GM18517 (cell line): ENCODE measurements at regions not wholly inside any gene's neighbourhood (a gene's known extent, or its start where the extent isn't known, plus 50 kb on each side); places are given as distances from the start of the nearest gene placed in this dataset.
A peak's percentile ranks its signal among the peaks of the same experiment; 100 is the strongest.
"Not testable (repeated sequence)": the region's sequence is repeated elsewhere in the genome, so short reads cannot be mapped to it uniquely, and the experiment has no call there.

Experiments
- ATAC-seq: cut with Tn5 transposase; IDR thresholded peaks from one replicate; pipeline ENCODE4 v1.9.1; 2021; ENCODE audit warnings: mild to moderate bottlenecking, moderate library complexity; ENCODE audit not compliant: unreplicated experiment

DNA sequence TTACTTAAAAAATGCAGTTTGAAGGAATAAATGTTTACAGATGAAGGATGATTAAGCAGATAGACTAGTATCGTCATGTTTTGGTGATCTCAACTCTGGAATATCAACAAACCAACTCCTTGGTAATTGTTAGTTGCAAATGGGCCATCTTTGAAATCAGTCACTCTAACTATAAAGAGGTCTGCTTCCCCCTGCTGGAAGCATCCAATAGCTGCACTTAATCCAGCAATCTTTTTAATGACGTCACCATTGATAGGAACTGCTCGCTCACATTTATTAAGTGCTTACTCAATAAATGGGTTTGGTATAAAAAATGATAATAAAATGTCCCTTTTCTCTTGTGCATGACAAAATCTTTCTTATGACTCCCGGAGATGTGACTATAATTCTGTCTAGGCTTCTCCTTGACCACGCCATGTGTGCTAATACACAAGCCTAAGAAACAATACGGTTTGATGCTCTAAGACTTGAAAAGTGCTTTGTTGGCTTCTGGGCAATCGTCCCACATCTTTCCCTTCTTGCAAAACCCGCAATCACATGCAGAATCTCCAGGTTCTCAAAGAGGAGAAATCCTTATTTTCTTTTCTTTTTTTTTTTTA is 227.6 kb upstream of the POU1F1 start:
- peak; percentile 87 for ATAC-seq

DNA sequence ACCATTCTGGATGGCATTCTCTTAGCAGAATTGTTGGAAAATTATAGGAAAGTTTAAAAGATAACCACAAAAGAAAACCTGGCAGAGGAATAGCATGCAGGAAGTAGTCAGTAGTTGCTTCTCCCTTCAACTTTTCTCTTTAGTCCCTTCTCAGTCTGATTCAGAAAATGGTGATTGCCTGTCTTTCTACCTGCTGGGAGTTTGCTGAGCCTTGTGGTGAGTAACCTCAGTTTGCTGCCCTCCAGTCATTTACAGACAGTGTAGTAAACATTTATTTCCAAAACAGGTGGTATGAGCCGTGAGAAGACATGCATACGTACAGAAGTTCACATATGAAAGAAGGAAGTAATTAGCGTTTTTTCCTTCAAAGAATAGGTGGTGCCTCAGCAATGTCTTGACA is 224.7 kb upstream of the POU1F1 start:
- ATAC-seq, result no peak

DNA sequence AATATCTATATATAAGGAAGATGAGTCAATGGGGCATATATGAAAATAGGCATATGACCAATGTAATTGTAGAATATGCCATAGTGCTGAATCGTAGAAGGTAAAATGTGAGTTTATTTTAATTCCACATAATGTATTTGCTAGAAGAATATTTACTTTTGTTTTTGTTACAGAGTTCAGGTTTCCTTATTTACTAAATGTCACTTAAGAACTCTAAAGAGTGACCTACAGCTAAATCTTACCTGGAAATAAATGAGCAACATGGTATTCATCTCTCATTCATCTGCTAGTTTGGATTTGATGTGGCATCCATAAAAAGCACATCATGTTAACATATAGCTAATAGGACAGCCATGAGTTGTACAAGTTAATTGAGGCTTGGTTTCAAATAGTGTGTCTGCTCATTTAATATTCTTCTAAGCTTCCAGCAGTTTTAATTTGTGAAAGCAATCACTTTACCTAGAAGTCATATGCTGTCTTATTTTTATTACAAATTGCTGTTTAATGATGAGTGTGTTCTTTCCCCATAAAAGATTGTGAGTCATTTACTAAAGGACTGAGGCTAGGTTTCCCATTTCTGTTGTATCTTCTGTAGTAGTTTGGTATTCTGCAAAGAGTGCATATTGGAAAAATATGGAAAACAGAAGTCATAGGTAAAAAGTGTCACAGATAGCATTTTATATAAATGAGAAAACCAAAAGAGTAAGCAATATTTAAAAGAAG is 222.1 kb upstream of the POU1F1 start:
- ATAC-seq, result no peak

GRCh38 chr3:87495938-87496337 is 219.6 kb upstream of the POU1F1 start:
- no peak for ATAC-seq

DNA sequence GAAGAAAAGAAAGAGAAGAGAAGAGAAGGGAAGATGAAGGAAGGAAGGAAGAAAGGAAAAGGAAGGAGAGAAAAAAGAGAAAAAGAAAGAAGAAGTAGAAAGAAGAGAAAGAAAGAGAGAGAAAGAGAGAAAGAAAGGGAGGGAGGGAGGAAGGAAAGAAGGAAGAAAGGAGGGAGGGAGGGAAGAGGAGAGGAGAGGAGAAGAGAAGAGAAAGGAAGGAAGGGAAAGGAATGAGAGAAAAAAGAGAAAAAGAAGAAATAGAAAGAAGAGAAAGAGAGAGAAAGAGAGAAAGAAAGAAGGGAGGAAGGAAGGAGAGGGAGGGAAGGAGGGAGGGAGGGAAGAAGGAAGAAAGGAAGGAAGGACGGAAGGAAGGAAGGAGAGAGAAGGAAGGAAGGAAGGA is 217.9 kb upstream of the POU1F1 start:
- ATAC-seq, result no peak

DNA sequence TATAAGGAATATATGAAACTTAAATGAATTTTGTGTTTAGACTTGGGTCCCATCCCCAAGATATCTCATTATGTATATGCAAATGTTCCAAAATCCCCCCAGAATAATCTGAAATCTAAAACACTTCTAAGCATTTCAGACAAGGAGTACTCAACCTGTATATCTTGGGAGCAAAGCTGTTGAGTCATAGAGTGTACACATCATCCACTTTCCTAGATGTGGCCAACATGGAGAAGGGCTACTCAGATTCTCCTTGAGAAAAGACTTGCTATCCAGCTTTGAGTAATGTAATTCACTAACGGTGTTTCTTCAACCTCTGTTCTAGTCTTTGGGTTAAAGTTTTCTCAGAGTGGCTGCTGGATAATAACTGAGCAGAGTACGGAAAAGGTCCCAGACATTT is 215.5 kb upstream of the POU1F1 start:
- ATAC-seq, result no peak

- no peak for ATAC-seq
Measured at GRCh38 chr3:87489892-87490291, 213.5 kb upstream of the POU1F1 start.

- ATAC-seq, result no peak
Measured at GRCh38 chr3:87488765-87489164, 212.4 kb upstream of the POU1F1 start.

GRCh38 chr3:87486635-87487034 is 210.3 kb upstream of the POU1F1 start:
- not testable (repeated sequence) for ATAC-seq

GRCh38 chr3:87486115-87486514 is 209.7 kb upstream of the POU1F1 start:
- ATAC-seq, result no peak

GRCh38 chr3:87478716-87479115 is 202.3 kb upstream of the POU1F1 start:
- no peak for ATAC-seq

DNA sequence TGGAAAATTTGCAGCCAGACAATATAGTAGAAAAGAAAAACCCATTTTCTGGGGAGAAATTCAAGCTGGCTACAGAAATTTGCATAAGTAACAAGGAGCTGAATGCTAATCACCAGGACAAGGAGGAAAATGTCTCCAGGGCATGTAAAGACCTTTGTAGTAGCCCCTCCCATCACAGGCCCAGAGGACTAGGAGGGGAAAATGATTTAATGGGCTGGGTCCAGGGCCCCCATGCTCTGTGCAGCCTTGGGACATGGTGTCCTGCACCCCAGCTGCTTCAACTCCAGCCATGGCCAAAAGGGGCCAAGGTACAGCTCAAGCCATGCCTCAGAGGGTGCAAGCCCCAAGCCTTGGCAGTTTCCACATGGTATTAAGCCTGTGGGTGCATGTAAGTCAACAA is 197.6 kb upstream of the POU1F1 start:
- no peak for ATAC-seq

- ATAC-seq, result no peak
Measured at GRCh38 chr3:87468938-87469337, 192.6 kb upstream of the POU1F1 start.

DNA sequence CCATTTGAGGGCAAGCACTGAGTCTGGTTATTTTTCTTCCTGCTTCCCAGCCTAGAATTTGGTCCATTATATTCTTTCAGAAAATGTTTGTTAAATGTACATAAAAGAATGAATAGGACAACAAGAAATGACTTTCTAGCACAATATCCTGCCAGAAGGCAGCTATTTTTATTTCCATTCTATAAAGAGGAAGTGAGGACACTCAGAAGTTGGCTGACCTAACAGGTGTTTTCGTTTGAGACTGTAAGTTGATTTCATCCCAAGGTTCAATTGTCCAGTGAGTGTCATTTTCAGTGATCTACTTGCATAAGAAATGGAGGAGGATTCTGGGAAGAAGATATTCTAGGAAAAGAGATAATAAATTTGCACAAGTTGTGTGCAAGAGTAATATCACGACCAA is 191.9 kb upstream of the POU1F1 start:
- ATAC-seq, result no peak

DNA sequence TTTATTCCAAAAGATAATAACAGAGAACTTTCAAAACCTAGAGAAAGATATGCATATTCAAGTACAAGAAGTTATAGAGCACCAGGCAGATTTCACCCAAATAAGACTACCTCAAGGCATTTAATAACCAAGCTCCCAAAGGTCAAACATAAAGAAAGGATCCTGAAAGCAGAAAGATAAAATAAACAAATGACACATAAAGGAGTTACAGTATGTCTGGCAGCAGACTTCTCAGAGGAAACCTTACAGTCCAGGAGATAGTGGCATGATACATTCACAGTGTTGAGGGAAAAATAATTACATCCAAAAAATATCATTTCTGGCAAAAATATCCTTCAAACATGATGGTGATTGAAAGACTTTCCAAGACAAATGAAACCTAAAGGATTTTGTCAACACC is 185.8 kb upstream of the POU1F1 start:
- ATAC-seq, result no peak

- no peak for ATAC-seq
Measured at GRCh38 chr3:87461443-87461842, 185.1 kb upstream of the POU1F1 start.

- no peak for ATAC-seq
Measured at GRCh38 chr3:87461036-87461435, 184.7 kb upstream of the POU1F1 start.

GRCh38 chr3:87448558-87448957 is 172.2 kb upstream of the POU1F1 start:
- ATAC-seq, result no peak

DNA sequence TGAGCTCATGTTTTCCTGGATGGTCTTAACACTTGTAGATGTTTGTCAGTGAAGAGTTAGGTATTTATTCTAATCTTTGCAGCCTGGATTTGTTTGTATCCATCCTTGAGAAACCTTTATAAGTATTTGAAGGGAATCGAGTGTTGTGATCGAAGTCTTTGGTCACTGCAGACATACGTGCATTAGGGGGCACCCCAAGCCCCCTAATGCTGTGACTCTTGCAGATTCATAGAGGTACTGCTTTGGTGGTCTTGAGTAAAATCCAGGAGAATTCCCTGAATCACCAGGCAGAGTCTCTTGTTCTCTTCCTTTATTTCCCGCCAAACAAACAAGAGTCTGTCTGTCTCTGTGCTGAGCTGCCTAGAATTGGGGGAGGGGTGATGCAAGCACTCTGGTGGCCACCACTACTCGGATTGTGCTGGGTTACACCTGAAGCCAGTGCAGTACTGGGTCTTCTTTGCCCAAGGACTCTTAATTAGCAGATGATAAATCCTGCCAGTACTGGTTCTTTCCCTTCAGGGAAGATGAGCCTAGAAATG is 170.5 kb upstream of the POU1F1 start:
- no peak for ATAC-seq

DNA sequence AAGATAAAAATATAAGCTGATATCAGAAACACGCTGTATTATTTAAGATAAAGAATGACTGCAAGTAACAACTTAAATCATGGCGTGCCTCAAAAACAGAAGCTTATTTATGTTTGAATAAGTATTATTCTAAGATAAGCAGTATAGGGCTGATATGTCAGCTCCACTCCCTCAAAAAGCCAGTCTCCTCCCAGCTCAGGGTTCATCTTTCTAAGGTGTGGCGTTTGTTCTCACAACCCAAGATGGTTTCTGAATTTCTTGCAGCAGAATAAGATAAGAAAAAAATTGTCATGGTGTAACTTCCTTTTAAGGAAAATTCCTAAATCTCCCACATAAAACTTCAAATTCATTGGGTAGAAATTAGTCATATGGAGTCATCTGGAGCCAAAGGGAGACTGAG is 166.1 kb upstream of the POU1F1 start:
- no peak for ATAC-seq

GRCh38 chr3:87437765-87438164 is 161.4 kb upstream of the POU1F1 start:
- no peak for ATAC-seq

DNA sequence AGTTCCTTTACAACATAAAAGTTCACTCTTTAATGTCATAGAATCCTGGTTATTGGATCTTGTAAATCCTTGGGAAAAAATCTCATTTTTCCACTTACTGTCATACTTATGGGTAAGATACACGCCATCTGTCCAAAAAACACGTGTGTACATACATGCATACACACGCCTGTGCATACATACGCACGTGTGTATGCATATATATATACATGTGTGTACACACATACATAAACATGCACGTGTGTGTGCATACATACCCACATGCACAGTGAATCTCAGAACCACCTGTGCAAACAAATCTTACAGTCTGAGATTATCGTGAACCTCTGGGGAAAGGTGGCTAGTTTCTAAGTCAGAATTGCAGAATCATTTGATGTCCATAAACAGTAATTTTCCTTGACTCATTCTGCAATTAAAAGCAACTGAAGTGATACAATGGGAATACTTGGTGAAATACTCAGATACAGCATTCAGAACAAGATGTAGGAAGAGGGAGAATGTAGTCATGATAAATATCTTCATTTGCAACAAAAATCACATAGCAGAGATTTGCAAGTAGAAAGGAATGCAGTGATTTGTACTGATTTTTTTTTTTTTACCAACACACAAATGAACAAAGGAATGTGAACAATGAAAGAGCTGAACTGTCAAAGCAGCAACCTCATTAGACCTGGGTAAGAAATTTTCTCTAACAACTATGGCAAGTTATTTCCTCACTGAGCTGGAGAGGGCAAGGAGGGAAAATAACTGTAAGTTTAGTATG is 160.6 kb upstream of the POU1F1 start:
- ATAC-seq, result no peak
